ENCODE measurements at regions not wholly inside any gene's neighbourhood (a gene's known extent, or its start where the extent isn't known, plus 50 kb on each side); places are given as distances from the start of the nearest gene placed in this dataset.

DNA sequence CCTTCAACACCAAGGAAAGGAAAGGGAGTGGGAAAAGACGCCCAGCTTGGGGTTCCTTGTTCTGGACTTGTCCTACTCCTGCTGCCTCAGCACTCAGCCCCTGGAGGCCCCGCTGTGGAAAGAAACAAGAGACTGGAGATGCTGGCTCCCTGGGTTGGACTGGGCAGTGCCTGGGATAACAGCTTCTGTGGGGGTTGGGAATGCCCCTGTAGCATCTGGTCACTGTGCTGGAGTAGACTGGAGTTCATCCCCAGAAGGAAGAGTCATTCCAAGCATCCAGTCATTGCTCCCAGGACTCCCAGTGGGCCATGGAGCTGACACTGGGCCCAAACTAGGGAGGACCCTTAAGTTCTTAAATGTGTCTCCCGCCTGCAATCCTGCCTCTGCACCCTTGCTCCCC is 129.3 kb upstream of the HAAO start:
- no peak for TF ChIP-seq CTCF (conservative IDR thresholded peaks at IDR 0.05; ENCODE audit: low read depth in 2 of 2)
- TF ChIP-seq, protein P1, sequence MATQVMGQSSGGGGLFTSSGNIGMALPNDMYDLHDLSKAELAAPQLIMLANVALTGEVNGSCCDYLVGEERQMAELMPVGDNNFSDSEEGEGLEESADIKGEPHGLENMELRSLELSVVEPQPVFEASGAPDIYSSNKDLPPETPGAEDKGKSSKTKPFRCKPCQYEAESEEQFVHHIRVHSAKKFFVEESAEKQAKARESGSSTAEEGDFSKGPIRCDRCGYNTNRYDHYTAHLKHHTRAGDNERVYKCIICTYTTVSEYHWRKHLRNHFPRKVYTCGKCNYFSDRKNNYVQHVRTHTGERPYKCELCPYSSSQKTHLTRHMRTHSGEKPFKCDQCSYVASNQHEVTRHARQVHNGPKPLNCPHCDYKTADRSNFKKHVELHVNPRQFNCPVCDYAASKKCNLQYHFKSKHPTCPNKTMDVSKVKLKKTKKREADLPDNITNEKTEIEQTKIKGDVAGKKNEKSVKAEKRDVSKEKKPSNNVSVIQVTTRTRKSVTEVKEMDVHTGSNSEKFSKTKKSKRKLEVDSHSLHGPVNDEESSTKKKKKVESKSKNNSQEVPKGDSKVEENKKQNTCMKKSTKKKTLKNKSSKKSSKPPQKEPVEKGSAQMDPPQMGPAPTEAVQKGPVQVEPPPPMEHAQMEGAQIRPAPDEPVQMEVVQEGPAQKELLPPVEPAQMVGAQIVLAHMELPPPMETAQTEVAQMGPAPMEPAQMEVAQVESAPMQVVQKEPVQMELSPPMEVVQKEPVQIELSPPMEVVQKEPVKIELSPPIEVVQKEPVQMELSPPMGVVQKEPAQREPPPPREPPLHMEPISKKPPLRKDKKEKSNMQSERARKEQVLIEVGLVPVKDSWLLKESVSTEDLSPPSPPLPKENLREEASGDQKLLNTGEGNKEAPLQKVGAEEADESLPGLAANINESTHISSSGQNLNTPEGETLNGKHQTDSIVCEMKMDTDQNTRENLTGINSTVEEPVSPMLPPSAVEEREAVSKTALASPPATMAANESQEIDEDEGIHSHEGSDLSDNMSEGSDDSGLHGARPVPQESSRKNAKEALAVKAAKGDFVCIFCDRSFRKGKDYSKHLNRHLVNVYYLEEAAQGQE (IDR thresholded peaks at IDR 0.05; ENCODE audit: unreplicated experiment): no peak
- no peak for TF ChIP-seq POLR2AphosphoS5 (IDR thresholded peaks at IDR 0.05; ENCODE audit: low read depth)
- TF ChIP-seq EZH2phosphoT487 (IDR thresholded peaks at IDR 0.05; ENCODE audit: unreplicated experiment): no peak
- TF ChIP-seq EZH2 (IDR thresholded peaks at IDR 0.05; ENCODE audit: low read depth, unreplicated experiment): no peak
- TF ChIP-seq JUNB (IDR thresholded peaks at IDR 0.05; ENCODE audit: unreplicated experiment): no peak

Data from GM23338 (cell line).